ENCODE measurements at regions not wholly inside any gene's neighbourhood (a gene's known extent, or its start where the extent isn't known, plus 50 kb on each side); places are given as distances from the start of the nearest gene placed in this dataset.

DNA sequence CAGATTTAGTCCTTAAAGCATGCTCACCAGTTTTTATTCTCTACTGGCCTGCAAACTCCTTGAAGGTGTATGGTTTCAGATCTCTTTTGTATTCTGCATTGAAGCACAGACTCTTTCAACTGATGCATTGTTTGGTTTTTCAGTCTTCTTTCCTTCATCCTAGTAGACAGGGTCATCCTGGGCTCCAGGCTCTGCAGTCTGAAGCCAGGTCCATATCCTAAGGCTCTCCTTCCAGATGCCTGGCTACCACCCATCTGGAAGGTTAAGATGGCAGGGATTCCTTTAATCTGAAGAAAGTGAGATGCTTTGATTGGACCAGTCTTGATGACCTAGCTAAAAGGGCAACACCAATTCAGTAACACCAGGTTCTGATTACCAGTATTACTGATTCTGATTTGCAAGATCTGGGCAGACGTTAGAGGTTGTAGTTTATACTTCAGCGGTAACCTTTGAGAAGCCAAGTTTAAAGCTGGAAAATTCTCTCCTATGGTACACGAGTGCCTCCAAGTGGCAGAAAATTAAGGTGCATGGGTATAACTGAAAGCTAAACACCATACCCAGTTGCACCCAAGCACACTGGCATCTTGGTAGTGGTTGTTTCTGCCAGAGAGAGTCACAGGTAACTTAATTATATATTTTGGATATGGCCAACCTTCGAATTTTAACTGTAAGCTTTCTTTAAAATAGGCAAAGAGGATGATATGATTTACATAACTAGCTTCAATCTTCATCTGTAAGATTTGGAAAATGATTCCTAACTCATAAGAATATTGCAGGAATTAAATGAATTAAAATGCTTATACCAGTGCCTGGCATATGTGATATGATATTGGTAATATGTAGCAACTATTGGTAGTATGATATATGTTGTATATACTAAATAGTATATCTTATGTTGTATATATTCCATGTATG is 1651.9 kb upstream of the MIR17HG start:
- peaks cover 3 to 14% (median 6%) of the 10 kb centered on the region in 7 donors for H3K9me3 Mint-ChIP-seq
- Histone ChIP-seq H3K9me3 (ENCODE audit: control insufficient read depth in 2 of 2, low read length in 2 of 2) (no peaks in the 10 kb centered on the region), H3K4me3 (ENCODE audit: low read depth, low read length) (no peak overlapping the region), H3K36me3 (ENCODE audit: control insufficient read depth, insufficient read depth, low read length) (no peaks in the 10 kb centered on the region), H3K27me3 (ENCODE audit: control insufficient read depth, insufficient read depth, low read length) (no peaks in the 10 kb centered on the region), H3K4me1 (ENCODE audit: control insufficient read depth, insufficient read depth, low read length, poor library complexity, severe bottlenecking) (no peaks in the 10 kb centered on the region), H3K27ac (ENCODE audit: insufficient read depth, low read length, poor library complexity, severe bottlenecking) (no peak overlapping the region)
- H3K4me3 Mint-ChIP-seq, result no peak overlapping the region
- DNase-seq (no peak), ATAC-seq (ENCODE audit: low read depth in 2 of 2) (no peak)
- no peaks in the 10 kb centered on the region for H3K4me1 Mint-ChIP-seq
- H3K36me3 Mint-ChIP-seq, result no peaks in the 10 kb centered on the region
- H3K27ac Mint-ChIP-seq, result no peak overlapping the region
- no peaks in the 10 kb centered on the region for H3K27me3 Mint-ChIP-seq

DNA sequence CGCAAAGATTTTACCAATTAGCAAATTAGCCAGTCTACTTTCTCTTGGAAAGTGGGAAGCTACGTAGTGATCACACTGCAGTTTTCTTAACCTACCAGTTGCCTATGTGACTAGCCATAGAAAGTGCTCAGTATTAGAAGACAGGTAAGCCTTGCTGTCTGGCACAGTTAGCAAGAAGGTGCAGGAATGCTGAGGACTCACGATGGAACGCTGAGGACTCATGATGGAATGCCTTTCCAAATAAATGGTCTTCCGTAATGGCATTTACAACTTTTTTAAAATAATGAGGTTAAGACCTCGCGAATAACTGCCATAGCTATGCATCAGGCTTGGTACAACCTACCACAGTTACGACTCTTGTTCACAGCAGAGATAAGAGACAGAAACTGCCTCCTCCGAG is 1645.6 kb upstream of the MIR17HG start:
- ATAC-seq (ENCODE audit: low read depth in 2 of 2) (no peak), DNase-seq (no peak)
- Mint-ChIP-seq H3K9me3 (peaks cover 5 to 11% (median 9%) of the 10 kb centered on the region in 7 donors), H3K4me1 (no peaks in the 10 kb centered on the region), H3K27ac (no peak overlapping the region), H3K36me3 (no peaks in the 10 kb centered on the region), H3K4me3 (no peak overlapping the region), H3K27me3 (no peaks in the 10 kb centered on the region)
- Histone ChIP-seq H3K4me1 (ENCODE audit: control insufficient read depth, insufficient read depth, low read length, poor library complexity, severe bottlenecking) (no peaks in the 10 kb centered on the region), H3K27me3 (ENCODE audit: control insufficient read depth, insufficient read depth, low read length) (no peaks in the 10 kb centered on the region), H3K4me3 (ENCODE audit: low read depth, low read length) (no peak overlapping the region), H3K27ac (ENCODE audit: insufficient read depth, low read length, poor library complexity, severe bottlenecking) (no peak overlapping the region), H3K9me3 (ENCODE audit: control insufficient read depth in 2 of 2, low read length in 2 of 2) (peaks cover 0 to 7% of the 10 kb centered on the region in 2 experiments), H3K36me3 (ENCODE audit: control insufficient read depth, insufficient read depth, low read length) (no peaks in the 10 kb centered on the region)

DNA sequence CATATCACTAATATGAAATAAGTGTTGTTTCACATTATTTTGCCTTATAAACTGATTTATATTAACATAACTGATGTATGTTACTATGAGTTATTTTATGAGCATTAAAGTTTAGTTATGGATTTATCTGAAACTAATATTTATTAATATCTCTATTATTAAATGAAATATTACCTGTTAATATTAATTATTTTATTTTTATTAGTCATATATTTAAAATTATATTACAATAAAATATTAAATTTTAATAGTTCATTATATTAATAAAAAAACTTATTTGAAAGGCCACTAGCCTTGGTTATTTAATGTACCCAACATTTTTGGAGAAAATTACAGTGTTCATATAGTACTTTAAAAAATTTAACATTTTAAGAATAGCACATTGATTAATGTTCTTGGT is 1643.4 kb upstream of the MIR17HG start:
- no peak overlapping the region for H3K27ac ChIP-seq (ENCODE audit: insufficient read depth, low read length, poor library complexity, severe bottlenecking)
- H3K9me3 ChIP-seq (ENCODE audit: control insufficient read depth in 2 of 2, low read length in 2 of 2), result peaks cover 0 to 7% of the 10 kb centered on the region in 2 experiments
- H3K27me3 Mint-ChIP-seq, result no peaks in the 10 kb centered on the region
- peaks cover 0 to 12% (median 7%) of the 10 kb centered on the region in 7 donors for H3K9me3 Mint-ChIP-seq
- no peaks in the 10 kb centered on the region for H3K27me3 ChIP-seq (ENCODE audit: control insufficient read depth, insufficient read depth, low read length)
- H3K27ac Mint-ChIP-seq, result no peak overlapping the region
- no peak overlapping the region for H3K4me3 Mint-ChIP-seq
- H3K4me3 ChIP-seq (ENCODE audit: low read depth, low read length), result no peak overlapping the region
- no peaks in the 10 kb centered on the region for H3K36me3 Mint-ChIP-seq
- no peaks in the 10 kb centered on the region for H3K36me3 ChIP-seq (ENCODE audit: control insufficient read depth, insufficient read depth, low read length)
- ATAC-seq (ENCODE audit: low read depth in 2 of 2) (no peak), DNase-seq (no peak)
- no peaks in the 10 kb centered on the region for H3K4me1 Mint-ChIP-seq
- no peaks in the 10 kb centered on the region for H3K4me1 ChIP-seq (ENCODE audit: control insufficient read depth, insufficient read depth, low read length, poor library complexity, severe bottlenecking)

DNA sequence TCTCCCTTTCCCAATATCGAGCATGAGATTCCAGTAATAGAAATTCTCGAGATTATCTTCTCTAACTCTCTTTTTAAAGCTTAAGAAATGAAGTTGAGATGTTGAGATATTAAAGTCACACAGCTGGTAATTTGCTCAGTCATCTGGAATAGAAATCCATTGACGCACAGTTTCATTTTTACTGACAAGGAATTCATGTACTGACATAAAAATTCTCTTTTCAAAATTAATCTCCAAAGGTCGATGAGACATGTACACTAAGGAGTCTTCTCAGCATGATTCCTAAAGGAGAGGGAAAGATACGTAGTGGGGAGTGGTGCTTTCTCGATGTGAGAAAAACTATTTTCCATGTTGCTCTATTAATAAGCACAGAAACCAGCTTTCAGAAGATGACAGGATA is 1639.5 kb upstream of the MIR17HG start:
- peaks cover 0 to 10% (median 7%) of the 10 kb centered on the region in 7 donors for H3K9me3 Mint-ChIP-seq
- no peaks in the 10 kb centered on the region for H3K36me3 ChIP-seq (ENCODE audit: control insufficient read depth, insufficient read depth, low read length)
- H3K4me3 ChIP-seq (ENCODE audit: low read depth, low read length), result no peak overlapping the region
- H3K4me3 Mint-ChIP-seq, result no peak overlapping the region
- H3K4me1 Mint-ChIP-seq, result no peaks in the 10 kb centered on the region
- H3K27ac Mint-ChIP-seq, result no peak overlapping the region
- no peak for ATAC-seq (ENCODE audit: low read depth in 2 of 2)
- no peak overlapping the region for H3K27ac ChIP-seq (ENCODE audit: insufficient read depth, low read length, poor library complexity, severe bottlenecking)
- no peak for DNase-seq
- no peaks in the 10 kb centered on the region for H3K27me3 Mint-ChIP-seq
- H3K27me3 ChIP-seq (ENCODE audit: control insufficient read depth, insufficient read depth, low read length), result no peaks in the 10 kb centered on the region
- no peaks in the 10 kb centered on the region for H3K9me3 ChIP-seq (ENCODE audit: control insufficient read depth in 2 of 2, low read length in 2 of 2)
- no peaks in the 10 kb centered on the region for H3K36me3 Mint-ChIP-seq
- no peaks in the 10 kb centered on the region for H3K4me1 ChIP-seq (ENCODE audit: control insufficient read depth, insufficient read depth, low read length, poor library complexity, severe bottlenecking)

DNA sequence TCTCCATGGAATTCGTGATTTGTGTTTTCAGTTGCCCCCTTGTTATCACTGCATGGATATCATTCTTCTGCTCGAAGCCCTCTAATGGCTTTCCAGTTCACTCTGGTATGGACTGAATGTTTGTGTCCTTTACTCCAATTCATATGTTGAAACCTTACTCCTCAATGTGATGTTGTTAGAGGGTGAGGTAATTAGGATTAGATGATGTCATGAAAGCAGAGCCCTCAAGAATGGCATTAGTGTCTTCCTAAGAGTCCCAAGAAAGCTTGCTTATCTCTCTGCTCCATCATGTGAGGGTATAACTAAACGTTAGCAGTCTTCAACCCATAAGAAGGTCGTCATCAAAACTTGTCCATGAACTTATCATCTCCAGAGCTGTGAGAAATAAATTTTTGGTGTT is 1626.3 kb upstream of the MIR17HG start:
- Histone ChIP-seq H3K9me3 (ENCODE audit: control insufficient read depth in 2 of 2, low read length in 2 of 2) (peaks cover 4 to 9% of the 10 kb centered on the region in 2 experiments), H3K27ac (ENCODE audit: insufficient read depth, low read length, poor library complexity, severe bottlenecking) (no peak overlapping the region), H3K4me1 (ENCODE audit: control insufficient read depth, insufficient read depth, low read length, poor library complexity, severe bottlenecking) (no peaks in the 10 kb centered on the region), H3K4me3 (ENCODE audit: low read depth, low read length) (no peak overlapping the region), H3K36me3 (ENCODE audit: control insufficient read depth, insufficient read depth, low read length) (no peaks in the 10 kb centered on the region), H3K27me3 (ENCODE audit: control insufficient read depth, insufficient read depth, low read length) (no peaks in the 10 kb centered on the region)
- no peak overlapping the region for H3K27ac Mint-ChIP-seq
- DNase-seq (no peak), ATAC-seq (ENCODE audit: low read depth in 2 of 2) (no peak)
- H3K4me3 Mint-ChIP-seq, result no peak overlapping the region
- H3K27me3 Mint-ChIP-seq, result no peaks in the 10 kb centered on the region
- H3K36me3 Mint-ChIP-seq, result no peaks in the 10 kb centered on the region
- H3K9me3 Mint-ChIP-seq, result peaks cover 6 to 34% (median 16%) of the 10 kb centered on the region in 7 donors
- no peaks in the 10 kb centered on the region for H3K4me1 Mint-ChIP-seq

DNA sequence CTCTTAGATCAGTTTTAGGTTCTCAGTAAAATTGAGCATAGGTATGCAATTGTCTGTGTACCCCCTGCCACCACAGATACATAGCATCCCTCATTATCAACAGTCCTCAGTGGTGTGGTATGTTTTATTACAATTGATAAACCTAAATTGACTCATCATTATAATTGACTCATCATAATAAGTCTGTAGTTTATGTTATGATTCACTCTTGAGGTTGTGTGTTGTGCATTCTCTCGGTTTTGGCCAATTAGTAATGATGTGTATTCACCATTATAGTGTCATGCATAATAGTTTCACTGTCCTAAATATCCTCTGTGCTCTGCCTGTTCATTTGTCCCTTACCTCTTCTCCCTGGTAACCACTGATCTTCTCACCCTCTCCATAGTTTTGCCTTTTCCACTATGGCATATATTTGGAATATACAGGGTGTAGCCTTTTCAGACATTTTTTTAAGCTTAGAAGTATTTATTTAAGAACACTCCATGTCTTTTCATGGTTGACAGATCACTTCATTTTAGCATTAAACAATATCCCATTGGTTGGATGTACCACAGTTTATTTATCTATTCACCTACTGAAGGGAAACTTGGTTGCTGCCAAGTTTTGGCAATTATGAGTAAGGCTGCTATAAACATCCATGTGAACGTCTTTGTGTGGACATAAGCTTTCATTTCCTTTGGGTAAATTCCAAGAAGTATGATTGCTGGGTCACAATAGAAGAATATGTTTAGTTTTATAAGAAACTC is 1620.6 kb upstream of the MIR17HG start:
- H3K27me3 ChIP-seq (ENCODE audit: control insufficient read depth, insufficient read depth, low read length), result no peaks in the 10 kb centered on the region
- ATAC-seq (ENCODE audit: low read depth in 2 of 2), result no peak
- H3K27ac Mint-ChIP-seq, result no peak overlapping the region
- H3K27me3 Mint-ChIP-seq, result no peaks in the 10 kb centered on the region
- DNase-seq, result no peak
- H3K36me3 Mint-ChIP-seq, result no peaks in the 10 kb centered on the region
- H3K27ac ChIP-seq (ENCODE audit: insufficient read depth, low read length, poor library complexity, severe bottlenecking), result no peak overlapping the region
- H3K4me1 ChIP-seq (ENCODE audit: control insufficient read depth, insufficient read depth, low read length, poor library complexity, severe bottlenecking), result no peaks in the 10 kb centered on the region
- H3K9me3 Mint-ChIP-seq, result peaks cover 3 to 24% (median 10%) of the 10 kb centered on the region in 7 donors
- H3K4me3 ChIP-seq (ENCODE audit: low read depth, low read length), result no peak overlapping the region
- no peak overlapping the region for H3K4me3 Mint-ChIP-seq
- no peaks in the 10 kb centered on the region for H3K36me3 ChIP-seq (ENCODE audit: control insufficient read depth, insufficient read depth, low read length)
- peaks cover 4 to 6% of the 10 kb centered on the region in 2 experiments for H3K9me3 ChIP-seq (ENCODE audit: control insufficient read depth in 2 of 2, low read length in 2 of 2)
- H3K4me1 Mint-ChIP-seq, result no peaks in the 10 kb centered on the region

DNA sequence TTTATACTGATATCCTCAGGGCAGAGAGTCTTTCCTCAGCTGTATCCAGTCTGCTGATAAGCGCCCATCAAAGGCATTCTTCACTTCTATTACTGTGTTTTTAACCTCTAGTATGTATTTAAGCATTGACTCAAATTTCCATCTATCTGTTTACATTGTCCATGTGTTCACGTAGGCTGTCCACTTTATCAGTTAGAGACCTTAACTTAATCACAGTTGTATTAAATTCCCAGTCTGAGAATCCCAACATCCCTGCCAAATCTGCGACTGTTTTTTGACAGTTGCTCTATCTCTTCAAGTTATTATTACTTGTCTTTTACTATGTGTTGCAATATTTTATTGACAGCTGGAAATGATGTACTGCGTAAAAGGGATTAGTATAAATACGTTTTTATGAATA is 1613.7 kb upstream of the MIR17HG start:
- Histone ChIP-seq H3K4me1 (ENCODE audit: control insufficient read depth, insufficient read depth, low read length, poor library complexity, severe bottlenecking) (no peaks in the 10 kb centered on the region), H3K27me3 (ENCODE audit: control insufficient read depth, insufficient read depth, low read length) (no peaks in the 10 kb centered on the region), H3K4me3 (ENCODE audit: low read depth, low read length) (no peak overlapping the region), H3K9me3 (ENCODE audit: control insufficient read depth in 2 of 2, low read length in 2 of 2) (peaks cover 4 to 14% of the 10 kb centered on the region in 2 experiments), H3K36me3 (ENCODE audit: control insufficient read depth, insufficient read depth, low read length) (no peaks in the 10 kb centered on the region), H3K27ac (ENCODE audit: insufficient read depth, low read length, poor library complexity, severe bottlenecking) (no peak overlapping the region)
- ATAC-seq (ENCODE audit: low read depth in 2 of 2), result no peak
- no peak for DNase-seq
- Mint-ChIP-seq H3K27ac (no peak overlapping the region), H3K27me3 (no peaks in the 10 kb centered on the region), H3K9me3 (peaks cover 0 to 19% (median 14%) of the 10 kb centered on the region in 7 donors), H3K4me3 (no peak overlapping the region), H3K4me1 (no peaks in the 10 kb centered on the region), H3K36me3 (no peaks in the 10 kb centered on the region)

Data from CD4-positive, CD25-positive, alpha-beta regulatory T cell (primary cell).